ENCODE measurements at regions not wholly inside any gene's neighbourhood (a gene's known extent, or its start where the extent isn't known, plus 50 kb on each side); places are given as distances from the start of the nearest gene placed in this dataset. TPM values are rescaled to one million over a fixed set of nuclear protein-coding genes. Genes with fewer than 3 reads are reported as not detected.

DNA sequence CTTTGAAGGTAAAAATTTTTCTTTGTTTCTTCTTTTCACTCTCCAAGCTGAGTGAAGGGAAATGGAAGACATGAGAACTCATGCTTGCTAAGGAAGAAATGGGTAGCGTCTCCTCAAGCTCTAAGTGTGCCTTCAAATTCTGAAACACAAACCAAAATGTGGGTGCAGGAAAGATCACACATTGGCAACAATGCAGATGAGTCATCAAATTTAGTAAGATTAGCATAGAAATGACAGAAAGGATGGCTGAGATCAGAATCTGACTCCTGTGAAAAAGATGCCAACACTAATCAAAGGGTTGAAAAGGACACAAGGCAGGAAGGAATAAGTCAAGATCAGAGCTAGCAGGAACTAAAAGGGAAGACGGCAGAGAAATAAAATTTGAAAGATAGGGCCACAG, 61.1 kb upstream of the ZNF462 start:
- Histone ChIP-seq H3K14ac (ENCODE audit: insufficient read depth, low read length) (no peak overlapping the region), H2BK120ac (ENCODE audit: low read depth, low read length, poor library complexity, severe bottlenecking) (no peak overlapping the region), H2AK5ac (ENCODE audit: insufficient read length, low read length) (no peak overlapping the region), H3K27me3 (ENCODE audit: insufficient read depth, low read length) (no peaks in the 10 kb centered on the region), H4K20me1 (ENCODE audit: control insufficient read depth, insufficient read depth, insufficient read length) (no peaks in the 10 kb centered on the region), H3K18ac (ENCODE audit: insufficient read length, low read depth, low read length) (no peak overlapping the region), H3K79me1 (ENCODE audit: insufficient read depth, low read depth, low read length, poor library complexity, severe bottlenecking) (no peaks in the 10 kb centered on the region), H2BK12ac (ENCODE audit: insufficient read length, low read depth, low read length) (no peak overlapping the region), H3K4me1 (ENCODE audit: insufficient read depth, low read length) (no peaks in the 10 kb centered on the region), H3K23ac (ENCODE audit: insufficient read length, low read depth, low read length) (no peak overlapping the region), H3K56ac (ENCODE audit: insufficient read length, low read depth, low read length) (no peak overlapping the region), H3K9me3 (ENCODE audit: control insufficient read depth, low read depth, low read length) (no peaks in the 10 kb centered on the region), H2BK20ac (ENCODE audit: low read depth, low read length, poor library complexity, severe bottlenecking) (no peak overlapping the region), H3K4ac (ENCODE audit: low read depth, low read length) (no peak overlapping the region), H3K4me2 (ENCODE audit: insufficient read depth, insufficient read length, low read length) (no peak overlapping the region), H4K91ac (ENCODE audit: insufficient read length, low read depth, low read length) (no peak overlapping the region), H4K5ac (ENCODE audit: insufficient read length, low read depth, low read length) (no peak overlapping the region), H3K23me2 (ENCODE audit: insufficient read length, low read depth, low read length, poor library complexity, severe bottlenecking) (no peaks in the 10 kb centered on the region), H3T11ph (ENCODE audit: low read length) (no peak overlapping the region), H3K79me2 (ENCODE audit: insufficient read depth, low read length) (no peaks in the 10 kb centered on the region), H2BK15ac (ENCODE audit: low read depth, low read length) (no peak overlapping the region), H3K9ac (ENCODE audit: extremely low read depth, insufficient read length, low read length) (no peak overlapping the region), H4K8ac (replicated peaks; ENCODE audit: insufficient read length, low read depth, low read length) (no peak overlapping the region), H2AFZ (ENCODE audit: low read length) (no peak overlapping the region), H3K27ac (ENCODE audit: insufficient read length, low read depth, low read length) (no peak overlapping the region), H2BK5ac (ENCODE audit: insufficient read length, low read length) (no peak overlapping the region)
- Mint-ChIP-seq H3K4me1 (peaks cover 3 to 4% of the 10 kb centered on the region in 2 experiments; a peak in 3 of 4 replicates), H3K27me3 (ENCODE audit: low read depth) (no peaks in the 10 kb centered on the region), H3K36me3 (ENCODE audit: insufficient read depth in 1 of 3, low read depth in 3 of 3) (no peaks in the 10 kb centered on the region; a peak in 1 of 7 replicates), H3K9me3 (peaks cover 0 to 2% of the 10 kb centered on the region in 2 experiments; a peak in 1 of 5 replicates), H3K4me3 (no peak overlapping the region), H3K27ac (no peak overlapping the region)
- no peak for DNase-seq
- no peak for TF ChIP-seq CTCF (conservative IDR thresholded peaks at IDR 0.05)
- WGBS (ENCODE audit: extremely low coverage, insufficient read length, low lambda C conversion rate) = no CpG with 5 or more reads among the region's 2 CpGs

Small RNA genes lying in the stretch of these regions (microRNA-seq; reads per million reads assigned to microRNA genes)
- gene MIR8081 (ENCODE audit: borderline microRNAs expressed) = not detected

All from H9 (cell line).